Amygdala (tissue), 56 donors: ENCODE measurements at regions not wholly inside any gene's neighbourhood (a gene's known extent, or its start where the extent isn't known, plus 50 kb on each side); places are given as distances from the start of the nearest gene placed in this dataset.
"Not testable (repeated sequence)": the region's sequence is repeated elsewhere in the genome, so short reads cannot be mapped to it uniquely, and the experiment has no call there.

Experiments
- DNase-seq, 56 donors: peaks; one replicate each; lab custom pipeline; 2025; lab: John Stamatoyannopoulos, UW

- not testable (repeated sequence) for DNase-seq
Measured at GRCh38 chr6:158886346-158886977, 67.3 kb upstream of the EZR start.

GRCh38 chr6:158881884-158882283 is 62.7 kb upstream of the EZR start:
- DNase-seq = not testable (repeated sequence)

- DNase-seq = not testable (repeated sequence)
Measured at GRCh38 chr6:158881276-158881675, 62.1 kb upstream of the EZR start.

GRCh38 chr6:158879180-158879579 is 60.0 kb upstream of the EZR start:
- no peak for DNase-seq

GRCh38 chr6:158877716-158878115 is 58.5 kb upstream of the EZR start:
- DNase-seq = no peak

GRCh38 chr6:158876886-158877285 is 57.7 kb upstream of the EZR start:
- DNase-seq = no peak

- DNase-seq = no peak
Measured at GRCh38 chr6:158870649-158870957, 51.4 kb upstream of the EZR start.

GRCh38 chr6:158869826-158870648 is 50.9 kb upstream of the EZR start:
- DNase-seq = peak in 19 of 56 donors; percentile 7 to 84 (median 61)

GRCh38 chr6:158868890-158869825 is 50.0 kb upstream of the EZR start:
- DNase-seq = peak in 45 of 56 donors; percentile 4 to 84 (median 51)
